Peyer's patch (tissue), 4 donors: ENCODE measurements at regions not wholly inside any gene's neighbourhood (a gene's known extent, or its start where the extent isn't known, plus 50 kb on each side); places are given as distances from the start of the nearest gene placed in this dataset.

Experiments used
- POLR2A ChIP-seq, 2 donors: fragments of 450-650 bp; IDR thresholded peaks; one replicate each; pipeline ENCODE4 v1.5.1; 2017; ENCODE audit warnings: antibody characterized with exemption in 2 of 2, mild to moderate bottlenecking in 2 of 2, moderate library complexity in 2 of 2
- TF ChIP-seq, protein P1 (sequence below), 6 experiments: fragments of 450-650 bp in 4 of 6; fragments of 200-600 bp in 2 of 6; sonication (generic) in 1 of 6; IDR thresholded peaks; one replicate each; pipeline ENCODE4 v1.5.1; 2017 to 2019; ENCODE audit warnings: antibody characterized with exemption in 6 of 6, mild to moderate bottlenecking in 3 of 6, moderate library complexity in 1 of 6

DNA sequence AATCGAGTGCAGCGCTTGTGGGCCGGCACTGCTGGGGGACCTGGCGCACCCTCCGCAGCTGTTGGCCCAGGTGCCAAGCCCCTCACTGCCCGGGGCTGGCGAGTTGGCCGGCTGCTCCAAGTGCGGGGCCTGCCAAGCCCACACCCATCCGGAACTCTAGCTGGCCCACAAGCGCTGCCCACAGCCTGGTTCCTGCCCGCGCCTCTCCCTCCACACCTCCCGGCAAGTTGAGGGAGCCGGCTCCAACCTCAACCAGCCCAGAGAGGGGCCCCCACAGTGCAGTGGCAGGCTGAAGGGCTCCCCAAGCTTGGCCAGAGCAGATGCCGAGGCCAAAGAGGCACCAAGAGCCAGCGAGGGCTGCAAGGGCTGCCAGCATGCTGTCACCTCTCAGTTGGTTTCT is 73.4 kb downstream of the PLXNA1 start:
- TF ChIP-seq, protein P1, sequence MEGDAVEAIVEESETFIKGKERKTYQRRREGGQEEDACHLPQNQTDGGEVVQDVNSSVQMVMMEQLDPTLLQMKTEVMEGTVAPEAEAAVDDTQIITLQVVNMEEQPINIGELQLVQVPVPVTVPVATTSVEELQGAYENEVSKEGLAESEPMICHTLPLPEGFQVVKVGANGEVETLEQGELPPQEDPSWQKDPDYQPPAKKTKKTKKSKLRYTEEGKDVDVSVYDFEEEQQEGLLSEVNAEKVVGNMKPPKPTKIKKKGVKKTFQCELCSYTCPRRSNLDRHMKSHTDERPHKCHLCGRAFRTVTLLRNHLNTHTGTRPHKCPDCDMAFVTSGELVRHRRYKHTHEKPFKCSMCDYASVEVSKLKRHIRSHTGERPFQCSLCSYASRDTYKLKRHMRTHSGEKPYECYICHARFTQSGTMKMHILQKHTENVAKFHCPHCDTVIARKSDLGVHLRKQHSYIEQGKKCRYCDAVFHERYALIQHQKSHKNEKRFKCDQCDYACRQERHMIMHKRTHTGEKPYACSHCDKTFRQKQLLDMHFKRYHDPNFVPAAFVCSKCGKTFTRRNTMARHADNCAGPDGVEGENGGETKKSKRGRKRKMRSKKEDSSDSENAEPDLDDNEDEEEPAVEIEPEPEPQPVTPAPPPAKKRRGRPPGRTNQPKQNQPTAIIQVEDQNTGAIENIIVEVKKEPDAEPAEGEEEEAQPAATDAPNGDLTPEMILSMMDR (IDR thresholded peaks at IDR 0.05), result no peak
- no peak for TF ChIP-seq POLR2A (IDR thresholded peaks at IDR 0.05)
